CD4-positive, alpha-beta T cell treated with Interleukin-21 for 1 hour (primary cell): ENCODE measurements at regions not wholly inside any gene's neighbourhood (a gene's known extent, or its start where the extent isn't known, plus 50 kb on each side); places are given as distances from the start of the nearest gene placed in this dataset.
"Not testable (repeated sequence)": the region's sequence is repeated elsewhere in the genome, so short reads cannot be mapped to it uniquely, and the experiment has no call there.

Source experiments
- DNase-seq: peaks from one replicate; pipeline ENCODE4 v3.0.0-alpha.2; 2020

- DNase-seq = no peak
Measured at GRCh38 chr10:9015005-9015404, 960.5 kb downstream of the GATA3 start.

- no peak for DNase-seq
Measured at GRCh38 chr10:9015447-9015846, 961.0 kb downstream of the GATA3 start.

GRCh38 chr10:9016930-9017329, 962.4 kb downstream of the GATA3 start:
- no peak for DNase-seq

- DNase-seq = no peak
Measured at GRCh38 chr10:9018195-9019173, 964.0 kb downstream of the GATA3 start.

GRCh38 chr10:9023206-9023605, 968.7 kb downstream of the GATA3 start:
- no peak for DNase-seq

GRCh38 chr10:9024210-9024609, 969.7 kb downstream of the GATA3 start:
- no peak for DNase-seq

GRCh38 chr10:9028231-9028630, 973.7 kb downstream of the GATA3 start:
- no peak for DNase-seq

- DNase-seq = no peak
Measured at GRCh38 chr10:9035355-9035754, 980.9 kb downstream of the GATA3 start.

GRCh38 chr10:9036711-9037204, 982.3 kb downstream of the GATA3 start:
- no peak for DNase-seq

- DNase-seq = no peak
Measured at GRCh38 chr10:9038146-9038714, 983.7 kb downstream of the GATA3 start.

- no peak for DNase-seq
Measured at GRCh38 chr10:9043466-9043865, 989.0 kb downstream of the GATA3 start.

- no peak for DNase-seq
Measured at GRCh38 chr10:9045311-9045710, 990.8 kb downstream of the GATA3 start.

GRCh38 chr10:9051328-9051974, 997.0 kb downstream of the GATA3 start:
- no peak for DNase-seq

GRCh38 chr10:9052767-9053166, 998.3 kb downstream of the GATA3 start:
- DNase-seq = no peak

GRCh38 chr10:9056521-9056920, 1002.0 kb downstream of the GATA3 start:
- no peak for DNase-seq

GRCh38 chr10:9057293-9057692, 1002.8 kb downstream of the GATA3 start:
- not testable (repeated sequence) for DNase-seq

- DNase-seq = peak; percentile 20
Measured at GRCh38 chr10:9060314-9060713, 1005.8 kb downstream of the GATA3 start.

GRCh38 chr10:9061871-9062270, 1007.4 kb downstream of the GATA3 start:
- DNase-seq = no peak

GRCh38 chr10:9066152-9066551, 1011.7 kb downstream of the GATA3 start:
- no peak for DNase-seq

GRCh38 chr10:9068003-9068402, 1013.5 kb downstream of the GATA3 start:
- no peak for DNase-seq

GRCh38 chr10:9069136-9069535, 1014.6 kb downstream of the GATA3 start:
- DNase-seq = no peak

- peak; percentile 19 for DNase-seq
Measured at GRCh38 chr10:9075420-9075819, 1020.9 kb downstream of the GATA3 start.

- no peak for DNase-seq
Measured at GRCh38 chr10:9076066-9076465, 1021.6 kb downstream of the GATA3 start.

- no peak for DNase-seq
Measured at GRCh38 chr10:9081253-9081652, 1026.8 kb downstream of the GATA3 start.
